ENCODE measurements at regions not wholly inside any gene's neighbourhood (a gene's known extent, or its start where the extent isn't known, plus 50 kb on each side); places are given as distances from the start of the nearest gene placed in this dataset.

GRCh38 chr5:103498800-103499551 lies 63.6 kb downstream of the NUDT12 start:
- H3K9ac ChIP-seq (ENCODE audit: low read length): no peak overlapping the region

DNA sequence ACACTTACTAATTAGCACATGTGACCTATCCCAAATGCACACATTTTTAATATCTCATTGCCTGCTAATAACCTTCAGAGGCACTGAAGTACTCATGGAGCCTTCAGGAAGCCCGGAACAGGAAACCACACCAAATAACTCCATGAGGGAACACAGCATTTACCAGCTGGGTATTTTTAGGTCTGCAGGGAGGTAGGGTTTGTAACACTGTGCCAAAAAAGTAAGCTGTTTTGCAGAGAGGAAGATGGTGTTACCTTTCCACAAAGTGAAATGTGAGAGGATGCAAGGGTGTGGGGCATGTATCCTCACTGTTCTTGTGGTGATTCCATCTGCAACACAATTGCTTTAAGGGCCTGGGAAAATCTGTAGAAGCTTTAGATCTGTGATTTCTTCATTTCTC lies 64.4 kb downstream of the NUDT12 start:
- Histone ChIP-seq H3K9me2 (ENCODE audit: low read depth, low read length) (no peaks in the 10 kb centered on the region), H3K4me2 (ENCODE audit: low read length) (no peak overlapping the region), H3K4me3 (ENCODE audit: low read depth, low read length, poor library complexity, severe bottlenecking) (no peak overlapping the region), H3K27ac (ENCODE audit: low read depth, low read length, poor library complexity, severe bottlenecking) (no peak overlapping the region), H3F3A (ENCODE audit: insufficient read depth, low read length) (no peaks in the 10 kb centered on the region), H3K4me1 (ENCODE audit: insufficient read depth, low read length, severe bottlenecking) (no peaks in the 10 kb centered on the region), H3K36me3 (ENCODE audit: insufficient read depth, low read length) (no peaks in the 10 kb centered on the region), H3K9ac (ENCODE audit: low read length) (no peak overlapping the region), H3K9me3 (ENCODE audit: low read length) (no peaks in the 10 kb centered on the region), H2AFZ (ENCODE audit: low read length) (no peak overlapping the region), H4K20me1 (ENCODE audit: insufficient read depth, low read length) (no peaks in the 10 kb centered on the region), H3K79me2 (ENCODE audit: insufficient read depth, low read length) (no peaks in the 10 kb centered on the region), H3K27me3 (ENCODE audit: insufficient read depth, low read length) (no peaks in the 10 kb centered on the region)
- no peak for TF ChIP-seq EZH2 (IDR thresholded peaks at IDR 0.05; ENCODE audit: borderline replicate concordance, low read length)
- TF ChIP-seq, protein P1, sequence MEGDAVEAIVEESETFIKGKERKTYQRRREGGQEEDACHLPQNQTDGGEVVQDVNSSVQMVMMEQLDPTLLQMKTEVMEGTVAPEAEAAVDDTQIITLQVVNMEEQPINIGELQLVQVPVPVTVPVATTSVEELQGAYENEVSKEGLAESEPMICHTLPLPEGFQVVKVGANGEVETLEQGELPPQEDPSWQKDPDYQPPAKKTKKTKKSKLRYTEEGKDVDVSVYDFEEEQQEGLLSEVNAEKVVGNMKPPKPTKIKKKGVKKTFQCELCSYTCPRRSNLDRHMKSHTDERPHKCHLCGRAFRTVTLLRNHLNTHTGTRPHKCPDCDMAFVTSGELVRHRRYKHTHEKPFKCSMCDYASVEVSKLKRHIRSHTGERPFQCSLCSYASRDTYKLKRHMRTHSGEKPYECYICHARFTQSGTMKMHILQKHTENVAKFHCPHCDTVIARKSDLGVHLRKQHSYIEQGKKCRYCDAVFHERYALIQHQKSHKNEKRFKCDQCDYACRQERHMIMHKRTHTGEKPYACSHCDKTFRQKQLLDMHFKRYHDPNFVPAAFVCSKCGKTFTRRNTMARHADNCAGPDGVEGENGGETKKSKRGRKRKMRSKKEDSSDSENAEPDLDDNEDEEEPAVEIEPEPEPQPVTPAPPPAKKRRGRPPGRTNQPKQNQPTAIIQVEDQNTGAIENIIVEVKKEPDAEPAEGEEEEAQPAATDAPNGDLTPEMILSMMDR (IDR thresholded peaks at IDR 0.05; ENCODE audit: low read length): no peak

More at GRCh38 chr5:103498800-103499551, 63.6 kb downstream of the NUDT12 start:
- Histone ChIP-seq H3K36me3 (ENCODE audit: insufficient read depth, low read length) (no peaks in the 10 kb centered on the region), H2AFZ (ENCODE audit: low read length) (no peak overlapping the region), H3K27ac (ENCODE audit: low read depth, low read length, poor library complexity, severe bottlenecking) (no peak overlapping the region), H3K4me3 (ENCODE audit: low read depth, low read length, poor library complexity, severe bottlenecking) (no peak overlapping the region), H3K4me1 (ENCODE audit: insufficient read depth, low read length, severe bottlenecking) (no peaks in the 10 kb centered on the region), H3F3A (ENCODE audit: insufficient read depth, low read length) (no peaks in the 10 kb centered on the region), H3K9me2 (ENCODE audit: low read depth, low read length) (no peaks in the 10 kb centered on the region), H3K4me2 (ENCODE audit: low read length) (no peak overlapping the region), H3K9me3 (ENCODE audit: low read length) (no peaks in the 10 kb centered on the region), H3K79me2 (ENCODE audit: insufficient read depth, low read length) (no peaks in the 10 kb centered on the region), H4K20me1 (ENCODE audit: insufficient read depth, low read length) (no peaks in the 10 kb centered on the region), H3K27me3 (ENCODE audit: insufficient read depth, low read length) (no peaks in the 10 kb centered on the region)
- no peak for TF ChIP-seq EZH2 (IDR thresholded peaks at IDR 0.05; ENCODE audit: borderline replicate concordance, low read length)
- TF ChIP-seq, protein P1 (IDR thresholded peaks at IDR 0.05; ENCODE audit: low read length): no peak

GRCh38 chr5:103497781-103498180 lies 64.8 kb downstream of the NUDT12 start:
- Histone ChIP-seq H3K9ac (ENCODE audit: low read length) (no peak overlapping the region), H3K4me1 (ENCODE audit: insufficient read depth, low read length, severe bottlenecking) (no peaks in the 10 kb centered on the region), H3K79me2 (ENCODE audit: insufficient read depth, low read length) (no peaks in the 10 kb centered on the region), H3K36me3 (ENCODE audit: insufficient read depth, low read length) (no peaks in the 10 kb centered on the region), H3K27me3 (ENCODE audit: insufficient read depth, low read length) (no peaks in the 10 kb centered on the region), H3K9me3 (ENCODE audit: low read length) (no peaks in the 10 kb centered on the region), H3K4me3 (ENCODE audit: low read depth, low read length, poor library complexity, severe bottlenecking) (no peak overlapping the region), H3K4me2 (ENCODE audit: low read length) (no peak overlapping the region), H2AFZ (ENCODE audit: low read length) (no peak overlapping the region), H3F3A (ENCODE audit: insufficient read depth, low read length) (no peaks in the 10 kb centered on the region), H4K20me1 (ENCODE audit: insufficient read depth, low read length) (no peaks in the 10 kb centered on the region), H3K9me2 (ENCODE audit: low read depth, low read length) (no peaks in the 10 kb centered on the region), H3K27ac (ENCODE audit: low read depth, low read length, poor library complexity, severe bottlenecking) (no peak overlapping the region)
- TF ChIP-seq EZH2 (IDR thresholded peaks at IDR 0.05; ENCODE audit: borderline replicate concordance, low read length): no peak
- TF ChIP-seq, protein P1 (IDR thresholded peaks at IDR 0.05; ENCODE audit: low read length): no peak

Measured in OCI-LY1 (cell line).